ENCODE measurements at regions not wholly inside any gene's neighbourhood (a gene's known extent, or its start where the extent isn't known, plus 50 kb on each side); places are given as distances from the start of the nearest gene placed in this dataset.

- TF ChIP-seq NFXL1 (CRISPR knock-in tag; IDR thresholded peaks at IDR 0.05), result no peak
- TF ChIP-seq DPF2 (IDR thresholded peaks at IDR 0.05), result no peak
- no peak for TF ChIP-seq CTCF (IDR thresholded peaks at IDR 0.05 in 2 of 3, conservative IDR thresholded peaks at IDR 0.05 in 1 of 3; ENCODE audit: insufficient read depth in 2 of 3, low read depth in 1 of 3, low read length in 3 of 3)
- no peak for TF ChIP-seq RFX7 (CRISPR knock-in tag; IDR thresholded peaks at IDR 0.05)
- TF ChIP-seq ZNF12 (CRISPR knock-in tag; IDR thresholded peaks at IDR 0.05), result no peak
- TF ChIP-seq, protein P1, sequence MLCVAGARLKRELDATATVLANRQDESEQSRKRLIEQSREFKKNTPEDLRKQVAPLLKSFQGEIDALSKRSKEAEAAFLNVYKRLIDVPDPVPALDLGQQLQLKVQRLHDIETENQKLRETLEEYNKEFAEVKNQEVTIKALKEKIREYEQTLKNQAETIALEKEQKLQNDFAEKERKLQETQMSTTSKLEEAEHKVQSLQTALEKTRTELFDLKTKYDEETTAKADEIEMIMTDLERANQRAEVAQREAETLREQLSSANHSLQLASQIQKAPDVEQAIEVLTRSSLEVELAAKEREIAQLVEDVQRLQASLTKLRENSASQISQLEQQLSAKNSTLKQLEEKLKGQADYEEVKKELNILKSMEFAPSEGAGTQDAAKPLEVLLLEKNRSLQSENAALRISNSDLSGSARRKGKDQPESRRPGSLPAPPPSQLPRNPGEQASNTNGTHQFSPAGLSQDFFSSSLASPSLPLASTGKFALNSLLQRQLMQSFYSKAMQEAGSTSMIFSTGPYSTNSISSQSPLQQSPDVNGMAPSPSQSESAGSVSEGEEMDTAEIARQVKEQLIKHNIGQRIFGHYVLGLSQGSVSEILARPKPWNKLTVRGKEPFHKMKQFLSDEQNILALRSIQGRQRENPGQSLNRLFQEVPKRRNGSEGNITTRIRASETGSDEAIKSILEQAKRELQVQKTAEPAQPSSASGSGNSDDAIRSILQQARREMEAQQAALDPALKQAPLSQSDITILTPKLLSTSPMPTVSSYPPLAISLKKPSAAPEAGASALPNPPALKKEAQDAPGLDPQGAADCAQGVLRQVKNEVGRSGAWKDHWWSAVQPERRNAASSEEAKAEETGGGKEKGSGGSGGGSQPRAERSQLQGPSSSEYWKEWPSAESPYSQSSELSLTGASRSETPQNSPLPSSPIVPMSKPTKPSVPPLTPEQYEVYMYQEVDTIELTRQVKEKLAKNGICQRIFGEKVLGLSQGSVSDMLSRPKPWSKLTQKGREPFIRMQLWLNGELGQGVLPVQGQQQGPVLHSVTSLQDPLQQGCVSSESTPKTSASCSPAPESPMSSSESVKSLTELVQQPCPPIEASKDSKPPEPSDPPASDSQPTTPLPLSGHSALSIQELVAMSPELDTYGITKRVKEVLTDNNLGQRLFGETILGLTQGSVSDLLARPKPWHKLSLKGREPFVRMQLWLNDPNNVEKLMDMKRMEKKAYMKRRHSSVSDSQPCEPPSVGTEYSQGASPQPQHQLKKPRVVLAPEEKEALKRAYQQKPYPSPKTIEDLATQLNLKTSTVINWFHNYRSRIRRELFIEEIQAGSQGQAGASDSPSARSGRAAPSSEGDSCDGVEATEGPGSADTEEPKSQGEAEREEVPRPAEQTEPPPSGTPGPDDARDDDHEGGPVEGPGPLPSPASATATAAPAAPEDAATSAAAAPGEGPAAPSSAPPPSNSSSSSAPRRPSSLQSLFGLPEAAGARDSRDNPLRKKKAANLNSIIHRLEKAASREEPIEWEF (CRISPR knock-in tag; IDR thresholded peaks at IDR 0.05), result no peak
Observed at GRCh38 chrX:118189000-118189399, 72.4 kb upstream of the KLHL13 start.
